ENCODE measurements at regions not wholly inside any gene's neighbourhood (a gene's known extent, or its start where the extent isn't known, plus 50 kb on each side); places are given as distances from the start of the nearest gene placed in this dataset.

DNA sequence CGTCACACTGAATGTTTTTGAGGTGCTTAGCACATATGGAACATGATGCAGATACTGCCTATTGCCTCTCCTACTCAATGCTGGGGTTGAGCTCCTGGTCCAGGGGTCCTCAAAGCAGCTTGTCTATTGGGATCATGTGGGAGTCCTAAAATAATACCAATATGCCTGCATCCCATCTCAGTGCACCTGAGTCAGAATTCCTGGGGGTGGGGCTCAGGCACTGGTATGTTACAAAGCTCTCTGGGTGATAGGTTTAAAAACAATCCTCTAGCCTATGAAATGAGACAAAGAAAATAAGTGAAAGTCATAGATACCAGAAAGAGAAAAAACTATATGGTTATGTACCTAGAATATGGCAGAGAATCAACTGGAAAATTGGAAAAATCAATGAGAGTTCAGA lies 156.6 kb upstream of the NLRP1 start:
- H3K4me3 ChIP-seq (ENCODE audit: insufficient read depth, low read depth, low read length) = no peak overlapping the region
- no peak for TF ChIP-seq EZH2 (IDR thresholded peaks at IDR 0.05; ENCODE audit: insufficient read depth, low read length)
- TF ChIP-seq, protein P1, sequence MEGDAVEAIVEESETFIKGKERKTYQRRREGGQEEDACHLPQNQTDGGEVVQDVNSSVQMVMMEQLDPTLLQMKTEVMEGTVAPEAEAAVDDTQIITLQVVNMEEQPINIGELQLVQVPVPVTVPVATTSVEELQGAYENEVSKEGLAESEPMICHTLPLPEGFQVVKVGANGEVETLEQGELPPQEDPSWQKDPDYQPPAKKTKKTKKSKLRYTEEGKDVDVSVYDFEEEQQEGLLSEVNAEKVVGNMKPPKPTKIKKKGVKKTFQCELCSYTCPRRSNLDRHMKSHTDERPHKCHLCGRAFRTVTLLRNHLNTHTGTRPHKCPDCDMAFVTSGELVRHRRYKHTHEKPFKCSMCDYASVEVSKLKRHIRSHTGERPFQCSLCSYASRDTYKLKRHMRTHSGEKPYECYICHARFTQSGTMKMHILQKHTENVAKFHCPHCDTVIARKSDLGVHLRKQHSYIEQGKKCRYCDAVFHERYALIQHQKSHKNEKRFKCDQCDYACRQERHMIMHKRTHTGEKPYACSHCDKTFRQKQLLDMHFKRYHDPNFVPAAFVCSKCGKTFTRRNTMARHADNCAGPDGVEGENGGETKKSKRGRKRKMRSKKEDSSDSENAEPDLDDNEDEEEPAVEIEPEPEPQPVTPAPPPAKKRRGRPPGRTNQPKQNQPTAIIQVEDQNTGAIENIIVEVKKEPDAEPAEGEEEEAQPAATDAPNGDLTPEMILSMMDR (IDR thresholded peaks at IDR 0.05; ENCODE audit: insufficient read depth, low read depth, low read length) = no peak
- no peak overlapping the region for H2AFZ ChIP-seq (ENCODE audit: low read depth, low read length)
- no peak overlapping the region for H3K4me2 ChIP-seq (ENCODE audit: low read length)
- no peaks in the 10 kb centered on the region for H3K36me3 Mint-ChIP-seq (ENCODE audit: low read depth, unreplicated experiment)
- no peak overlapping the region for H3K27ac ChIP-seq (ENCODE audit: low read depth, low read length)
- no peaks in the 10 kb centered on the region for H4K20me1 ChIP-seq (ENCODE audit: insufficient read depth, low read length)
- H3K4me1 ChIP-seq (ENCODE audit: insufficient read depth, low read length) = no peaks in the 10 kb centered on the region
- no peaks in the 10 kb centered on the region for H3K27me3 ChIP-seq (ENCODE audit: insufficient read depth, low read length)
- H3K27me3 Mint-ChIP-seq (ENCODE audit: low read depth, unreplicated experiment) = peaks cover 28% of the 10 kb centered on the region
- no peak overlapping the region for H3K4me3 Mint-ChIP-seq (ENCODE audit: unreplicated experiment)
- DNase-seq (ENCODE audit: low read depth) (no peak), FAIRE-seq (no peak)
- no peaks in the 10 kb centered on the region for H3K79me2 ChIP-seq (ENCODE audit: insufficient read depth, low read length)
- H3K27ac Mint-ChIP-seq (ENCODE audit: unreplicated experiment) = no peak overlapping the region
- no peak overlapping the region for H3K9ac ChIP-seq (ENCODE audit: low read length)
- no peaks in the 10 kb centered on the region for H3K4me1 Mint-ChIP-seq (ENCODE audit: low read depth, unreplicated experiment)
- H3K9me3 Mint-ChIP-seq (ENCODE audit: unreplicated experiment) = no peaks in the 10 kb centered on the region
- no peaks in the 10 kb centered on the region for H3K9me3 ChIP-seq (ENCODE audit: insufficient read depth, low read depth, low read length)
- H3K36me3 ChIP-seq (ENCODE audit: insufficient read depth, low read length) = no peaks in the 10 kb centered on the region

DNA sequence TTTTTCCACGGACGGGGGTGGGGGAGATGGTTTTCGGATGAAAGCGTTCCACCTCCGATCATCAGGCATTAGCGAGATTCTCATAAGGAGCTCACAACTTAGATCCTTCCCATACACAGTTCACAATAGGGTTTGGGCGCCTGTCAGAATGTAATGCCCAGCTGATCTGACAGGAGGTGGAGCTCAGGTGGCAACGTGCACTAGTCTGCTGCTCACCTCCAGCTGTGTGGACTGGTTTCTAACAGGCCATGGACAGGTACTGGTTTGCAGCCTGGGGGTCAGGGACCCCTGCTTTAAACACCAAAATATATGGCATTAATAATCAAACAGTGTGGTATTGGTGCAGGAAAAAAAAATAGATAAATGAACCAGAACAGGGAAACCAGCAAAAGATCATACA lies 157.5 kb upstream of the NLRP1 start:
- TF ChIP-seq, protein P1 (IDR thresholded peaks at IDR 0.05; ENCODE audit: insufficient read depth, low read depth, low read length) = no peak
- no peak for TF ChIP-seq EZH2 (IDR thresholded peaks at IDR 0.05; ENCODE audit: insufficient read depth, low read length)
- H4K20me1 ChIP-seq (ENCODE audit: insufficient read depth, low read length) = no peaks in the 10 kb centered on the region

DNA sequence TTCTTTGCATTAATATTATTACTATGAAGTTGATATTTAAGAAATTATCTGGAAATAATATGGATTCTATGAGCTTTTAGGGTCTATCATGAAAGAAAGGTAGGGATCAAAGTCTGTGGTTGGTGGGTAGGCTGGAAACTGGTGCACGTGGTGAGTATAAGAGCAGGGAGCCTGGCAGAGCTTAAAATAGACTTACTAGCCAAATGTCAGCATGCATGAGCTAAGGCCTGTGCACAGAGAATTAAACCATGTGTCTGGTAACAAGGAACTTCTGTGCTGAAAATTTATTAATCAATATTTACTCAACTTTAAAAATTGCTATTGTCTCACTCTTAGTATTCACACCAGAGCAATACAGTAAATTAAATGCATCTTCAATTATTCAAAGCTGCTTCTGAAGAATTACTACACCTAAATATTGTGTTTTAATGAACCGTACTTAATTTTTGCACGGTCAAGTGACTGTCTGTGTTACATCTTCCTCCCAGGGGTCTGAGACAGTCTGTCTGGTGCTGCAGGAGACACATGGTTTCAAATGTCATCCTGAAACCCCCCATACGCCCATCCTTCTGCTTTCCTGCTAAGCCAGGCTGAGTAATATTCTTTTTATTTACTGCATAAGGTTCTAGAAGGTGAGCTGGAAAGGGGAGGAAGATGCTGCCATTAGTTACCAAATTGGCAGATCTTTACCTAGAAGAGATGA lies 161.0 kb upstream of the NLRP1 start:
- TF ChIP-seq, protein P1 (IDR thresholded peaks at IDR 0.05; ENCODE audit: insufficient read depth, low read depth, low read length) = no peak
- no peak for TF ChIP-seq EZH2 (IDR thresholded peaks at IDR 0.05; ENCODE audit: insufficient read depth, low read length)
- Mint-ChIP-seq H3K4me1 (ENCODE audit: low read depth, unreplicated experiment) (no peaks in the 10 kb centered on the region), H3K9me3 (ENCODE audit: unreplicated experiment) (no peaks in the 10 kb centered on the region), H3K4me3 (ENCODE audit: unreplicated experiment) (no peak overlapping the region), H3K36me3 (ENCODE audit: low read depth, unreplicated experiment) (no peaks in the 10 kb centered on the region), H3K27ac (ENCODE audit: unreplicated experiment) (no peak overlapping the region), H3K27me3 (ENCODE audit: low read depth, unreplicated experiment) (peaks cover 27% of the 10 kb centered on the region)
- Histone ChIP-seq H3K79me2 (ENCODE audit: insufficient read depth, low read length) (no peaks in the 10 kb centered on the region), H3K4me1 (ENCODE audit: insufficient read depth, low read length) (no peaks in the 10 kb centered on the region), H3K4me2 (ENCODE audit: low read length) (no peak overlapping the region), H3K9ac (ENCODE audit: low read length) (no peak overlapping the region), H3K27me3 (ENCODE audit: insufficient read depth, low read length) (peaks cover 3% of the 10 kb centered on the region), H3K4me3 (ENCODE audit: insufficient read depth, low read depth, low read length) (no peak overlapping the region), H2AFZ (ENCODE audit: low read depth, low read length) (no peak overlapping the region), H3K36me3 (ENCODE audit: insufficient read depth, low read length) (no peaks in the 10 kb centered on the region), H4K20me1 (ENCODE audit: insufficient read depth, low read length) (no peaks in the 10 kb centered on the region), H3K27ac (ENCODE audit: low read depth, low read length) (no peak overlapping the region), H3K9me3 (ENCODE audit: insufficient read depth, low read depth, low read length) (no peaks in the 10 kb centered on the region)
- FAIRE-seq (no peak), DNase-seq (ENCODE audit: low read depth) (no peak)

More for the DNA sequence above, 157.5 kb upstream of the NLRP1 start:
- Histone ChIP-seq H2AFZ (ENCODE audit: low read depth, low read length) (no peak overlapping the region), H3K27me3 (ENCODE audit: insufficient read depth, low read length) (no peaks in the 10 kb centered on the region), H3K4me3 (ENCODE audit: insufficient read depth, low read depth, low read length) (no peak overlapping the region), H3K27ac (ENCODE audit: low read depth, low read length) (no peak overlapping the region), H3K9me3 (ENCODE audit: insufficient read depth, low read depth, low read length) (no peaks in the 10 kb centered on the region), H3K36me3 (ENCODE audit: insufficient read depth, low read length) (no peaks in the 10 kb centered on the region), H3K9ac (ENCODE audit: low read length) (no peak overlapping the region), H3K79me2 (ENCODE audit: insufficient read depth, low read length) (no peaks in the 10 kb centered on the region), H3K4me1 (ENCODE audit: insufficient read depth, low read length) (no peaks in the 10 kb centered on the region), H3K4me2 (ENCODE audit: low read length) (no peak overlapping the region)
- H3K36me3 Mint-ChIP-seq (ENCODE audit: low read depth, unreplicated experiment) = no peaks in the 10 kb centered on the region
- FAIRE-seq (no peak), DNase-seq (ENCODE audit: low read depth) (no peak)
- no peaks in the 10 kb centered on the region for H3K9me3 Mint-ChIP-seq (ENCODE audit: unreplicated experiment)
- no peak overlapping the region for H3K4me3 Mint-ChIP-seq (ENCODE audit: unreplicated experiment)
- H3K27me3 Mint-ChIP-seq (ENCODE audit: low read depth, unreplicated experiment) = peaks cover 23% of the 10 kb centered on the region
- H3K27ac Mint-ChIP-seq (ENCODE audit: unreplicated experiment) = no peak overlapping the region
- no peaks in the 10 kb centered on the region for H3K4me1 Mint-ChIP-seq (ENCODE audit: low read depth, unreplicated experiment)
